Activated naive CD4-positive, alpha-beta T cell treated with anti-CD3 and anti-CD28 coated beads, Interleukin-2, amount 50 U/mL, for 16 hours (primary cell): ENCODE measurements at regions not wholly inside any gene's neighbourhood (a gene's known extent, or its start where the extent isn't known, plus 50 kb on each side); places are given as distances from the start of the nearest gene placed in this dataset.

Source experiments
- DNase-seq: peaks from one replicate; pipeline ENCODE4 v3.0.0-alpha.2; 2020

DNA sequence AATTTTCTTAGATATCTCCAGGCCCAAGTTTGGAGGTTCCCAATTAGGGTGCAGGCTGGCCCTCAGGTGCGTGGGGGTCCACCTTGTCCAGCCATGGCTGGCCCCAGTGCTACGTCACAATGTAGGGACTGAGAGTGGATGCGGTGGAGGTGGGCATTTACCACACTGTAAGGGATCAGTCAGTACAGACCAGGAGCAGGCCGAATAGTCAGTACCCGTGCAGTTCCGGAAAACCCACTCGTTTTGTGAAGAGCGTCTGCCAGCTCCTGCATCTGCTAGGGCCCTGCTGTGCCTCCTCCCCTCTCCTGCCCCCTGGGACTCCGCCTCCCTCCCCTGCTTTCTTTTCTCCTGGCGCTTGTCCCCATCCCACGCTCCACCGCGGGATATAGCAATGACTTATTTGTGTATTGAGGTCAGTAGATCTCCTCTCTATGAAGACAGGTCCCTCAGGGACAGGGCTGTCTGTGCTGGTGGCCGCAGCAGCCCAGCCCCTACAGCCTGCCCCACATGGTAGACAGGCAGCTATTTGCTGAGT is 50.4 kb upstream of the SEPTIN5 start:
- no peak for DNase-seq

- no peak for DNase-seq
Measured at GRCh38 chr22:19664406-19664805, 49.9 kb upstream of the SEPTIN5 start.
